ENCODE measurements at regions not wholly inside any gene's neighbourhood (a gene's known extent, or its start where the extent isn't known, plus 50 kb on each side); places are given as distances from the start of the nearest gene placed in this dataset.

- TF ChIP-seq, protein P1, sequence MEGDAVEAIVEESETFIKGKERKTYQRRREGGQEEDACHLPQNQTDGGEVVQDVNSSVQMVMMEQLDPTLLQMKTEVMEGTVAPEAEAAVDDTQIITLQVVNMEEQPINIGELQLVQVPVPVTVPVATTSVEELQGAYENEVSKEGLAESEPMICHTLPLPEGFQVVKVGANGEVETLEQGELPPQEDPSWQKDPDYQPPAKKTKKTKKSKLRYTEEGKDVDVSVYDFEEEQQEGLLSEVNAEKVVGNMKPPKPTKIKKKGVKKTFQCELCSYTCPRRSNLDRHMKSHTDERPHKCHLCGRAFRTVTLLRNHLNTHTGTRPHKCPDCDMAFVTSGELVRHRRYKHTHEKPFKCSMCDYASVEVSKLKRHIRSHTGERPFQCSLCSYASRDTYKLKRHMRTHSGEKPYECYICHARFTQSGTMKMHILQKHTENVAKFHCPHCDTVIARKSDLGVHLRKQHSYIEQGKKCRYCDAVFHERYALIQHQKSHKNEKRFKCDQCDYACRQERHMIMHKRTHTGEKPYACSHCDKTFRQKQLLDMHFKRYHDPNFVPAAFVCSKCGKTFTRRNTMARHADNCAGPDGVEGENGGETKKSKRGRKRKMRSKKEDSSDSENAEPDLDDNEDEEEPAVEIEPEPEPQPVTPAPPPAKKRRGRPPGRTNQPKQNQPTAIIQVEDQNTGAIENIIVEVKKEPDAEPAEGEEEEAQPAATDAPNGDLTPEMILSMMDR (IDR thresholded peaks at IDR 0.05; ENCODE audit: low read depth, low read length), result no peak
- Histone ChIP-seq H3K4me3 (ENCODE audit: low read depth, low read length) (no peak overlapping the region), H3K27me3 (ENCODE audit: control insufficient read depth, insufficient read depth, low read length) (peaks cover 29% of the 10 kb centered on the region), H3K9me3 (ENCODE audit: control insufficient read depth, insufficient read depth, low read length) (no peaks in the 10 kb centered on the region), H3K27ac (ENCODE audit: low read depth, low read length) (no peak overlapping the region)
- CTCF ChIA-PET, result interaction anchor here (0.9 to 3.7 kb wide), 5 partner anchors 9 to 83 kb away, joined by 3 to 31 read pairs (median 5); no protein-coding TSS in a partner anchor
- POLR2A ChIA-PET, result no interaction called here
- no peak for DNase-seq (ENCODE audit: low read depth, low spot score)
Observed at GRCh38 chr22:22143448-22143847, 101.1 kb upstream of the VPREB1 start.

DNA sequence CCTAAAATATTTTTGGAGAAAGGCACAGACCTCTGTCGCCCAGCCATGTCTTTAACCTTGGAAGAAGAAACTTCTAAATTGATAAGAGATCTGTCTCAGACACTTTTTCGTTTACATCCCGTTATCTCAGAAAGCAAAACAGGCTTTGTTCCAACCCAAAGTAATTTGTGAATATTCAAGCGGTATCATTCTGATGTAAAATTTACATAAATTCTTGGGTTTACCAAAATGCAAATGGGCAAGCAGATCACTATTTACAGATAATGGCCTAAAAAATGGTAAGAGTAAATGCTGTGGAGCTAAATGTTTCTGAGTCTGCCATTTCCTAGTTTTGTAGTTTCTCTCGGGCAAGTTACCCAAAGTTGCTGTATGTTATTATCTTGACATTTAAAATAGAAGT, 101.9 kb upstream of the VPREB1 start:
- Histone ChIP-seq H3K9me3 (ENCODE audit: control insufficient read depth, insufficient read depth, low read length) (no peaks in the 10 kb centered on the region), H3K4me3 (ENCODE audit: low read depth, low read length) (no peak overlapping the region), H3K27me3 (ENCODE audit: control insufficient read depth, insufficient read depth, low read length) (peaks cover 34% of the 10 kb centered on the region), H3K27ac (ENCODE audit: low read depth, low read length) (no peak overlapping the region)
- TF ChIP-seq, protein P1 (IDR thresholded peaks at IDR 0.05; ENCODE audit: low read depth, low read length), result no peak
- DNase-seq (ENCODE audit: low read depth, low spot score), result no peak
- ChIA-PET POLR2A (no interaction called here), CTCF (interaction anchor here (0.9 to 3.7 kb wide), 6 partner anchors 8 to 170 kb away, joined by 3 to 31 read pairs (median 4); no protein-coding TSS in a partner anchor)

GRCh38 chr22:22141771-22142591, 102.6 kb upstream of the VPREB1 start:
- CTCF ChIA-PET, result interaction anchor here (1.0 to 1.7 kb wide), 3 partner anchors 15 to 170 kb away, joined by 4 to 8 read pairs (median 5); no protein-coding TSS in a partner anchor
- POLR2A ChIA-PET, result no interaction called here
- peaks cover 29% of the 10 kb centered on the region for H3K27me3 ChIP-seq (ENCODE audit: control insufficient read depth, insufficient read depth, low read length)
- no peaks in the 10 kb centered on the region for H3K9me3 ChIP-seq (ENCODE audit: control insufficient read depth, insufficient read depth, low read length)
- no peak overlapping the region for H3K27ac ChIP-seq (ENCODE audit: low read depth, low read length)
- TF ChIP-seq, protein P1 (IDR thresholded peaks at IDR 0.05; ENCODE audit: low read depth, low read length), result no peak
- H3K4me3 ChIP-seq (ENCODE audit: low read depth, low read length), result no peak overlapping the region
- no peak for DNase-seq (ENCODE audit: low read depth, low spot score)

DNA sequence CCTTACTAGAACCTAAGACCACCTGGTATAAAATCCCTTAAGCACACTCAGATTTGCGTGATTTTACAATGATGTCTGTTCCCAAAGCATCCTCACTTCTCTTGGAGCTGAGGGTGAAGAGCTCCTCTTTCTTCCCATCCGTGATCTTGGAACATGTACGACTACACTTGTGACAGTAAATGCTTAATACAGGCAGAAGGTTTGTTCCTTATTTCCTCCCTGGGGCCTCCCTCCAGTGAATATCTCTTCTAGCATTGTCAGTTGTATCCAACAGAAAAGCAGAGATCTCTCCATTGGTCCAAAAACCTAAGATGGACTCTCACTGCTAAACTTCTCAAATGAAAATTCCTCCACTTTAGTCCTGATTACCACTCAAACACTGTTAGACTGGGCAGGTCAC, 103.6 kb upstream of the VPREB1 start:
- TF ChIP-seq, protein P1 (IDR thresholded peaks at IDR 0.05; ENCODE audit: low read depth, low read length), result no peak
- Histone ChIP-seq H3K27me3 (ENCODE audit: control insufficient read depth, insufficient read depth, low read length) (peaks cover 24% of the 10 kb centered on the region), H3K27ac (ENCODE audit: low read depth, low read length) (no peak overlapping the region), H3K4me3 (ENCODE audit: low read depth, low read length) (no peak overlapping the region), H3K9me3 (ENCODE audit: control insufficient read depth, insufficient read depth, low read length) (no peaks in the 10 kb centered on the region)
- ChIA-PET POLR2A (no interaction called here), CTCF (no interaction called here)
- DNase-seq (ENCODE audit: low read depth, low spot score), result no peak

GRCh38 chr22:22139364-22139763, 105.2 kb upstream of the VPREB1 start:
- TF ChIP-seq, protein P1 (IDR thresholded peaks at IDR 0.05; ENCODE audit: low read depth, low read length), result no peak
- H3K27ac ChIP-seq (ENCODE audit: low read depth, low read length), result no peak overlapping the region
- DNase-seq (ENCODE audit: low read depth, low spot score), result no peak
- ChIA-PET POLR2A (interaction anchor here (0.5 kb wide), 1 partner anchor 13 kb away, joined by 3 read pairs; no protein-coding TSS in a partner anchor), CTCF (interaction anchor here (1.2 kb wide), 1 partner anchor 79 kb away, joined by 3 read pairs; no protein-coding TSS in a partner anchor)
- no peak overlapping the region for H3K4me3 ChIP-seq (ENCODE audit: low read depth, low read length)
- H3K27me3 ChIP-seq (ENCODE audit: control insufficient read depth, insufficient read depth, low read length), result peaks cover 33% of the 10 kb centered on the region
- H3K9me3 ChIP-seq (ENCODE audit: control insufficient read depth, insufficient read depth, low read length), result no peaks in the 10 kb centered on the region
